ENCODE measurements at regions not wholly inside any gene's neighbourhood (a gene's known extent, or its start where the extent isn't known, plus 50 kb on each side); places are given as distances from the start of the nearest gene placed in this dataset.

GRCh38 chr13:95484052-95484451, 68.5 kb upstream of the CLDN10 start (continued):
- no peak for TF ChIP-seq ZSCAN30 (tag by site-specific recombination; IDR thresholded peaks at IDR 0.05)
- TF ChIP-seq ZNF274 (IDR thresholded peaks at IDR 0.05; ENCODE audit: low read length) = no peak
- TF ChIP-seq ZNF274 (tag by site-specific recombination; IDR thresholded peaks at IDR 0.05; ENCODE audit: borderline replicate concordance) = no peak
- no peak for TF ChIP-seq ZNF785 (tag by site-specific recombination; IDR thresholded peaks at IDR 0.05)
- no peak for TF ChIP-seq PRDM2 (tag by site-specific recombination; IDR thresholded peaks at IDR 0.05; ENCODE audit: borderline replicate concordance)
- no peak for TF ChIP-seq ZNF558 (tag by site-specific recombination; IDR thresholded peaks at IDR 0.05)
- TF ChIP-seq ZNF169 (tag by site-specific recombination; IDR thresholded peaks at IDR 0.05) = no peak

GRCh38 chr13:95485045-95485517, 67.4 kb upstream of the CLDN10 start:
- Histone ChIP-seq H3K36me3 (ENCODE audit: control insufficient read depth in 2 of 2, insufficient read depth in 1 of 2, low read length in 2 of 2) (no peaks in the 10 kb centered on the region), H3K9me3 (ENCODE audit: control insufficient read depth, insufficient read depth, low read depth, low read length) (no peaks in the 10 kb centered on the region), H3K27ac (ENCODE audit: extremely low read depth, low read depth, low read length) (no peak overlapping the region), H3K4me1 (ENCODE audit: control insufficient read depth, insufficient read depth, low read length) (no peaks in the 10 kb centered on the region), H3K4me3 (ENCODE audit: low read depth, low read length) (no peak overlapping the region)
- ChIA-PET POLR2A (no interaction called here), CTCF (no interaction called here)
- TF ChIP-seq ZNF707 (tag by site-specific recombination; IDR thresholded peaks at IDR 0.05) = no peak
- TF ChIP-seq GLIS1 (tag by site-specific recombination; IDR thresholded peaks at IDR 0.05) = peak; percentile 26; the same call in 1 of the 2 replicates
- peak; percentile 18; the same call in 1 of the 2 replicates for TF ChIP-seq EGR2 (tag by site-specific recombination; IDR thresholded peaks at IDR 0.05; ENCODE audit: low read depth)
- no peak for TF ChIP-seq TRIM28 (IDR thresholded peaks at IDR 0.05; ENCODE audit: borderline replicate concordance, low read length)

GRCh38 chr13:95485518-95486144, 66.9 kb upstream of the CLDN10 start:
- H3K4me3 ChIP-seq (ENCODE audit: low read depth, low read length) = no peak overlapping the region
- H3K4me1 ChIP-seq (ENCODE audit: control insufficient read depth, insufficient read depth, low read length) = no peaks in the 10 kb centered on the region
- H3K27ac ChIP-seq (ENCODE audit: extremely low read depth, low read depth, low read length) = no peak overlapping the region
- ChIA-PET CTCF (interaction anchor here (0.6 to 1.2 kb wide), 2 partner anchors 295 to 499 kb away, joined by 3 read pairs; no protein-coding TSS in a partner anchor), POLR2A (no interaction called here)
- TF ChIP-seq ZNF639 (tag by site-specific recombination; IDR thresholded peaks at IDR 0.05) (no peak), WT1 (tag by site-specific recombination; IDR thresholded peaks at IDR 0.05) (no peak), ZNF24 (tag by site-specific recombination; IDR thresholded peaks at IDR 0.05) (no peak), ZNF670 (tag by site-specific recombination; IDR thresholded peaks at IDR 0.05; ENCODE audit: low read depth) (no peak), ZNF843 (tag by site-specific recombination; IDR thresholded peaks at IDR 0.05) (no peak), ZNF510 (tag by site-specific recombination; IDR thresholded peaks at IDR 0.05; ENCODE audit: insufficient replicate concordance) (no peak), BCL11A (tag by site-specific recombination; IDR thresholded peaks at IDR 0.05; ENCODE audit: low read depth) (no peak), ZNF214 (tag by site-specific recombination; IDR thresholded peaks at IDR 0.05; ENCODE audit: borderline replicate concordance) (no peak)
- H3K9me3 ChIP-seq (ENCODE audit: control insufficient read depth, insufficient read depth, low read depth, low read length) = no peaks in the 10 kb centered on the region
- H3K36me3 ChIP-seq (ENCODE audit: control insufficient read depth in 2 of 2, insufficient read depth in 1 of 2, low read length in 2 of 2) = no peaks in the 10 kb centered on the region
